Right cardiac atrium (tissue), 5 donors: ENCODE measurements at regions not wholly inside any gene's neighbourhood (a gene's known extent, or its start where the extent isn't known, plus 50 kb on each side); places are given as distances from the start of the nearest gene placed in this dataset.

Experiments used
- ATAC-seq, 2 donors: fragments of 200-7000 bp; cut with Tn5 transposase; one replicate each; pipeline versions ENCODE4 v1.8.0 to v1.9.1; 2020; ENCODE audit warnings: moderate library complexity in 2 of 2, mild to moderate bottlenecking in 1 of 2
- DNase-seq, 3 donors: peaks; one replicate each; pipeline ENCODE4 v3.0.0-alpha.2; 2020
- H3K27ac ChIP-seq: one replicate; pipeline ENCODE4 v1.5.1; 2013; ENCODE audit warnings: mild to moderate bottlenecking, low read length, control low read depth, moderate library complexity
- H3K27me3 ChIP-seq: one replicate; pipeline ENCODE4 v1.6.1; 2013; ENCODE audit not compliant: control insufficient read depth, insufficient read depth
- H3K4me1 ChIP-seq: one replicate; pipeline ENCODE4 v1.6.1; 2013; ENCODE audit warnings: low read length; ENCODE audit not compliant: control insufficient read depth, insufficient read depth
- H3K4me3 ChIP-seq: one replicate; pipeline ENCODE4 v1.5.1; 2013; ENCODE audit warnings: low read length, control low read depth
- H3K9me3 ChIP-seq: one replicate; pipeline ENCODE4 v1.6.1; 2013; ENCODE audit warnings: low read length; ENCODE audit not compliant: control insufficient read depth
- WGBS: extraction: QIAGEN DNeasy Blood & Tissue Kit; methylation state at CpG from one replicate; pipeline ENCODE4 v1.1.7; 2013; 5-methylcytosine and 5-hydroxymethylcytosine counted together
- intact Hi-C, 4 donors: fragments of 100-400 bp; cut with DNase I; formaldehyde crosslinking; loops; one replicate each; pipeline versions ENCODE4 v1.11.0 to v1.14.0; 2022 to 2023
- donor health status: healthy with polysubstance abuse.
- donor health status: DM: no; HTN: yes; CAD: no.
- donor health status: DM: no; HTN: no; CAD: no.
- donor health status: DM: no; HTN: yes; CAD: no; lungs with severe emphysema.
- donor health status: DM: yes; HTN: yes; CAD: no.

DNA sequence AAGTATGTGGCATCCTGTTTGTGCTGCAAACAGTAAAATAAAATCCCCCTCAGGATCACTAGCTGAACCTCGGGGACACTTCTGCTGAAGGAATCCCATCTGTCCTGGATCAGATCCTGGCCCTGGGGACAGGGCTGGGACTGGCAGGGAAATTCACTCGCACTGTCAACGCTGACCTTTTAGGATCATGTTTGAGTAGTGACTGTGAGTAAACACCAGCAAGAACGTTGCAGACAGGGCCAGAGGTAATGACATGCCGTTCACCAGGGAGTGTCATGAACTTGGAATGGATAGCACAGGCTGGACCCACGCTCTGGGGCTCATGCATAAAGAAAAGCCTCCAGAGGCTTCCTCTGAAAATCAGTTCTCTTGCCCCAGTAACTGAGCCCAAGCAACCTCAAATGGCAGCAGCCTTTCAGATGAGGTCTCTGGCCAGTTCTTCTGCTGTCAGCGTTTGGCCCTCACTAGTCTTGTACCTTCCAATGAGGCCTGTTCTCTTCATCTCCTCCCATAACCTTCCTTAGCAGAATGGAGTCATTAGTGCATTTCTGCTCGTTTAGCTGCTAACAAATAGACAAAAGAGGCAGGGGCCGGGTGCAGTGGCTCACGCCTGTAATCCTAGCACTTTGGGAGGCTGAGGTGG lies 51.0 kb upstream of the BARX2 start:
- ATAC-seq = peak; percentile 86 to 89
- Histone ChIP-seq H3K4me1 (peaks cover 6% of the 10 kb centered on the region), H3K27ac (peak overlapping the region; percentile 51), H3K4me3 (no peak overlapping the region), H3K27me3 (no peaks in the 10 kb centered on the region), H3K9me3 (no peaks in the 10 kb centered on the region)
- peak in 2 of 3 donors; percentile 42 to 72 for DNase-seq
- intact Hi-C loops = loop anchor here in 2 of 4 donors (5.0 to 10.0 kb wide), 2 partner anchors 100 to 202 kb away; no protein-coding TSS in a partner anchor
- 50% methylated on average over 10 of the region's 10 CpGs for WGBS

DNA sequence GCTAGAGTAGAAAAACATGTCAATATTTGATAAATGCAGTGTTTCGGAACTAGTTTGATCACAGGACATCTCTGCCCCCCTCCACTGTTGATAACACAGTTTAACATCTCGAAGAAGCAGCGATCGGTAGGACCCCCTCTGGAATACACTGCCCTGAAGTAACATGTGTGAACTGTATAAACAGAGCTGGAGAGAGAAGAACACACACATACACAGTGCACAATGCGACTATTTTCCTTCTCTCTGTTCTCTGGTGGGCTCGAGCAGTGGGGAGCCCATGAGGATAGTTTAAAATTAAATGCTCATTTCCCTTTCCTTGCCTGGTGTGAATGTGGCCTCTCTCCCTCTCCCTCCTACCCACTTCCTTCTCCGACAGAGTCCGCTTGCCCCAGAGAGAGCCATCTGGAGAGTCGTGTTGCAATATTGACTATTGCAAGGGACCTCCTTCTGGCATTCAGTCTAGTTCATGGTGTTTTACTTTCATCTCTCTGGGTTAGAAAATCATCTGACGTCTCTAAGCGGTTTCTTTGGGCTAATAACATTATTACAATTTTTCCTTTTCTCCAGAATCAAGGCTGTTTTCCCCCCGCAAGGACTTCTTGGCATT lies 51.6 kb upstream of the BARX2 start:
- H3K27ac ChIP-seq = peak overlapping the region; percentile 51
- DNase-seq (peak in 2 of 3 donors; percentile 42 to 43), ATAC-seq (peak; percentile 90 to 93)
- WGBS = 45% methylated on average over 12 of the region's 12 CpGs
- peaks cover 7% of the 10 kb centered on the region for H3K4me1 ChIP-seq
- intact Hi-C loops = loop anchor here in 2 of 4 donors (5.0 to 10.0 kb wide), 2 partner anchors 99 to 202 kb away; no protein-coding TSS in a partner anchor
- no peaks in the 10 kb centered on the region for H3K9me3 ChIP-seq
- no peaks in the 10 kb centered on the region for H3K27me3 ChIP-seq
- H3K4me3 ChIP-seq = no peak overlapping the region

DNA sequence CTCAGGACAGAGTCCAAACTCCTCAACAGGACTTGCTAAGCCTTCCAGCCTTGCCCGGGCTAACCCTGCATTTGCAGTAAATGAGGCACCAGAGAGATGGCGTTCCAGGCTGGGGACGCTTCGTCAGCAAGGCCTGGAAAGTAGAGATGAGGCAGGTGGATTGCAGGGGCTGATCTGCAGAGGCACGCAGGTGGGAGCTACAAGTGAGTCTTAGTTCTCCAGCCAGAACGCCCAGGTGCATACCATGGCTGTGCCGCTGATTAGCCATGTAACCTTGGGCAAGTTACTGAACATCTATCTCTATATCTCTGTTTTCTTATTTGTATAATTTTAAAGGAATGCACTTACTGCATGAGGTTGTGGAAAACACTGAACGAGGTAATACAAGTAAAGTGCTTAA lies 52.7 kb upstream of the BARX2 start:
- H3K4me3 ChIP-seq = no peak overlapping the region
- ATAC-seq (no peak), DNase-seq (no peak)
- intact Hi-C loops = loop anchor here in 2 of 4 donors (5.0 to 10.0 kb wide), 2 partner anchors 98 to 201 kb away; no protein-coding TSS in a partner anchor
- H3K27me3 ChIP-seq = no peaks in the 10 kb centered on the region
- WGBS = 93% methylated on average over 8 of the region's 8 CpGs
- H3K27ac ChIP-seq = no peak overlapping the region
- peaks cover 7% of the 10 kb centered on the region for H3K4me1 ChIP-seq
- no peaks in the 10 kb centered on the region for H3K9me3 ChIP-seq

DNA sequence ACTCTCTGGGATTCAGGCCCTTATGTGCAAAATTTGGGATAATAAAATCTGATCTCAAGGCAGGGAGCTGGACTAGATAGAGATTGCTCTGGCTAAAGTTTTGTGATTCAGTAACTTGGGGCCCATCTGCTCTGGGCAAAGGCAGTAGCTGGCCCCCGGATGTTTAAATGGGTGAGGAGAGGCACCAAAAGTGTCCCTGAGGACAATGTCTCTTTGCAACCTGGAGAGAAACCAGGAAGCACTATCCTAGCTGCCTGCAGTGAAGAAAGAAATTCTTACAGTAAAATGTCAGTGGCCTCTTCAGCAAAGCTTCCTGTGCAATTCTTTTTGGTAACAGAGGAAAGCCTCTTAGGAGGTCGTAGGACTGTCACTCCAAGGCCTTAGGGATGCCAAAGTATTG lies 54.6 kb upstream of the BARX2 start:
- H3K4me1 ChIP-seq = peaks cover 7% of the 10 kb centered on the region
- ATAC-seq = no peak
- 77% methylated on average over 2 of the region's 2 CpGs for WGBS
- DNase-seq = no peak
- no peaks in the 10 kb centered on the region for H3K9me3 ChIP-seq
- H3K27ac ChIP-seq = no peak overlapping the region
- intact Hi-C loops = loop anchor here in 2 of 4 donors (5.0 to 10.0 kb wide), 2 partner anchors 96 to 199 kb away; no protein-coding TSS in a partner anchor
- no peak overlapping the region for H3K4me3 ChIP-seq
- H3K27me3 ChIP-seq = no peaks in the 10 kb centered on the region

GRCh38 chr11:129320494-129320893 lies 55.2 kb upstream of the BARX2 start:
- DNase-seq = no peak

GRCh38 chr11:129319751-129320150 lies 55.9 kb upstream of the BARX2 start:
- Histone ChIP-seq H3K4me1 (peaks cover 4% of the 10 kb centered on the region), H3K27me3 (no peaks in the 10 kb centered on the region), H3K4me3 (no peak overlapping the region), H3K9me3 (no peaks in the 10 kb centered on the region), H3K27ac (no peak overlapping the region)
- intact Hi-C loops = loop anchor here in 2 of 4 donors (5.0 to 10.0 kb wide), 2 partner anchors 95 to 197 kb away; no protein-coding TSS in a partner anchor
- DNase-seq (no peak), ATAC-seq (no peak)
- WGBS = 55% methylated on average over 4 of the region's 4 CpGs

More at GRCh38 chr11:129320494-129320893, 55.2 kb upstream of the BARX2 start:
- Histone ChIP-seq H3K9me3 (no peaks in the 10 kb centered on the region), H3K27me3 (no peaks in the 10 kb centered on the region), H3K4me1 (peaks cover 6% of the 10 kb centered on the region), H3K27ac (no peak overlapping the region), H3K4me3 (no peak overlapping the region)
- WGBS = 77% methylated on average over 6 of the region's 6 CpGs
- intact Hi-C loops = loop anchor here in 2 of 4 donors (5.0 to 10.0 kb wide), 2 partner anchors 96 to 198 kb away; no protein-coding TSS in a partner anchor
- no peak for ATAC-seq

- Histone ChIP-seq H3K4me3 (no peak overlapping the region), H3K27me3 (no peaks in the 10 kb centered on the region), H3K9me3 (no peaks in the 10 kb centered on the region), H3K27ac (no peak overlapping the region), H3K4me1 (peaks cover 4% of the 10 kb centered on the region)
- DNase-seq = no peak
- ATAC-seq = no peak
- intact Hi-C loops = no loop called here
- 85% methylated on average over 2 of the region's 2 CpGs for WGBS
Measured at GRCh38 chr11:129319201-129319600, 56.4 kb upstream of the BARX2 start.

DNA sequence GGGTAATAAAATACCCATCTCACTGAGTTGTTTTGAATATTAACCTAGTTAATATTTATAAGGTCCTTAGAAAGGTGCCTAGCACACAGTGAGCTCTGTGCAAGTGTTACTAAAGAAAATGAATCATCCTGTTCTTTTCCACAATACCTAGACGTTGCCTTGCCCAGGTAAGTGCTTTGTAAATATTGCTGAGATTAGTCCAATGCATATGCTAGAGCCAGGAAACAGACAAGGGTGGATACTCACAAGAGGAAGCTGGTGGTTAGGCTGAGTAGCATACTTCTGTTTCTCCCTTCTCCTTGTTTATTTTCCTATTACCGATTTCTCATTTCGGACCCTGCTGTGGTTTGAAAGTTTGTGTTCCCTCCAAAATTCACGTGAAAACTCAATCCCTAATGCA lies 58.1 kb upstream of the BARX2 start:
- WGBS = 73% methylated on average over 4 of the region's 4 CpGs
- no peak overlapping the region for H3K4me3 ChIP-seq
- H3K4me1 ChIP-seq = peaks cover 4% of the 10 kb centered on the region
- no peaks in the 10 kb centered on the region for H3K27me3 ChIP-seq
- DNase-seq (no peak), ATAC-seq (no peak)
- no peaks in the 10 kb centered on the region for H3K9me3 ChIP-seq
- no peak overlapping the region for H3K27ac ChIP-seq
- intact Hi-C loops = no loop called here

GRCh38 chr11:129316781-129317180 lies 58.9 kb upstream of the BARX2 start:
- no peaks in the 10 kb centered on the region for H3K27me3 ChIP-seq
- intact Hi-C loops = no loop called here
- 89% methylated on average over 6 of the region's 6 CpGs for WGBS

DNA sequence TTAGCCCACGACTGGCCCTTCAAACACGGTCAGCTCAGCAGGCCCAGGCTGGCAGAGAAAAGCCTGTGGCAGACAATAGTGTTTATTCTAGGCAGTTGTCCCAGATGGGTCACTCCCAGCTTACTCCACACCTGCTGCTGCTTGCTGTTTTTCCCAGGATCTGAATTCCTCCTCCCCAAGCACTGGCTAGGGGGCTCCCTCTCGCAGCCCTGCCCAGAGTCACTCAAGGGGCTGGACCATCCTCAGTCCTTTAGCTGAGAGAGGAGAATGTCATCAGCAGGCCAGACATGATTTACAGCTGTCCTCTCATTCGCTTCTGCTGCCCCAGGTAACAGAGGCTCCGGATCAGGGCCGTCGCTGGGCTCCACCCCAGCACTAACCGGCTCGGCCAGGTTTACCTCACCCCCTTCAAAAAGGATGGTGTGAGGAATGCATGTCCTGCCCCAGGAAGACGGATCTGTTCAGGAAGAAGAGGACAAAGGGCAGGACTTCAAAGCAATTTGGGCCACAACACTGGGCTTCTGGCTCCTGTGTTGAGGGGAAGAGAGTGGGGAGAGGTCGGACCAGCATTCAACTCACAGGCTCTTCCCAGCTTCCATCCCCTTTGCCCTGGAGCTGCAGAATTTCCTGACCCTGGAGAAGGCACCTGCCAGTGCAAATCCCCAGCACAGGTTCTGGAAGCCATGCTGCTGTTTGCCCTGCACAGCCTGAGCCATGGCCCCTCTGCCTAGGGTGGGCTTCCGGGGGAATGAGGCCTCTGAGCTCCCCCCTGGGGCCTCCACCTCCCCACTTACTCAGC lies 59.7 kb upstream of the BARX2 start:
- H3K4me1 ChIP-seq = peaks cover 4% of the 10 kb centered on the region
- intact Hi-C loops = no loop called here
- no peaks in the 10 kb centered on the region for H3K27me3 ChIP-seq
- no peaks in the 10 kb centered on the region for H3K9me3 ChIP-seq
- H3K4me3 ChIP-seq = no peak overlapping the region
- WGBS = 77% methylated on average over 12 of the region's 12 CpGs
- ATAC-seq = no peak
- DNase-seq = no peak
- no peak overlapping the region for H3K27ac ChIP-seq

More at GRCh38 chr11:129316781-129317180, 58.9 kb upstream of the BARX2 start:
- no peak for ATAC-seq
- no peak overlapping the region for H3K27ac ChIP-seq
- H3K4me1 ChIP-seq = peaks cover 4% of the 10 kb centered on the region
- H3K9me3 ChIP-seq = no peaks in the 10 kb centered on the region
- no peak overlapping the region for H3K4me3 ChIP-seq
- DNase-seq = no peak

DNA sequence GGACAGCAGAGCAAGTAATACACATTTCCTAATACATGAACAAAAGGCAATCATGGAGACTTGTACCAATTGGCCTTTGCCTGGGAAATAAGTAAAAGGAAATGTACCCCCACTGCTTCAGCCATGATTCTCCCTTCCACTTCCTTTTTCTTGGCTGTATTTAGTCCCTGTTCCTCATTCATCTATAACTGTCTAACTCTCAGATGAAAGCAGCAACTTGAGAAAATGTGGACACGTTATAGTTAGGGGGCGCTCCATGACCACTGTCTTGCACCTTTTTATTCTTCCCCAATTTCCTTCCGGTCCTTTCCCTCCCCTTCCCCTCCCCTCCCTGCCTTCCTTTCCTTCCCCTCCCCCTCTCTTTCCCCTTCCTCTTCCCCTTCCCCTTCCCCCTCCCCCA lies 61.3 kb upstream of the BARX2 start:
- intact Hi-C loops = no loop called here
- WGBS = 74% methylated on average over 3 of the region's 3 CpGs

More for the DNA sequence above, 61.3 kb upstream of the BARX2 start:
- no peaks in the 10 kb centered on the region for H3K27me3 ChIP-seq
- H3K4me3 ChIP-seq = no peak overlapping the region
- no peaks in the 10 kb centered on the region for H3K9me3 ChIP-seq
- DNase-seq (no peak), ATAC-seq (no peak)
- no peaks in the 10 kb centered on the region for H3K4me1 ChIP-seq
- H3K27ac ChIP-seq = no peak overlapping the region
